ENCODE measurements at regions not wholly inside any gene's neighbourhood (a gene's known extent, or its start where the extent isn't known, plus 50 kb on each side); places are given as distances from the start of the nearest gene placed in this dataset.
A peak's percentile ranks its signal among the peaks of the same experiment; 100 is the strongest.
"Not testable (repeated sequence)": the region's sequence is repeated elsewhere in the genome, so short reads cannot be mapped to it uniquely, and the experiment has no call there.

DNA sequence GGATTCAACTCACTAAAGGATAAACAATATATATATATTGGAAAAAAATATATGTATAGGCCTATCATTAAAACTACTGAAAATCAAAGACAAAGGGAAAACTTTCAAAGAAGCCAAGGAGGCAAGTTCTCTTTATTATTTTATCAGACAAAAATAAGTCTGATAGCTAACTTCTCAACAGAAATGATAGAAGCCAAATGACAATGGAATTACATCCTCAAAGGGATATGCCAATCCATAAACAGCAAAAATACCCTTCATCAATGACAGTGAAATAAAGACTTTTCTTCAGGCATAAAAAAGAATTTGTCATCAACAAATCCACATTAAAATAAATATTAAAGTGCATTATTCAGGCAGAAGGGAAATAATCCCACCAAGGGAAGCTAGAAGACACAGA lies 393.4 kb downstream of the ZFHX3 start:
- DNase-seq, result no peak

- DNase-seq, result no peak
Observed at GRCh38 chr16:72649254-72649944, 398.5 kb downstream of the ZFHX3 start.

DNA sequence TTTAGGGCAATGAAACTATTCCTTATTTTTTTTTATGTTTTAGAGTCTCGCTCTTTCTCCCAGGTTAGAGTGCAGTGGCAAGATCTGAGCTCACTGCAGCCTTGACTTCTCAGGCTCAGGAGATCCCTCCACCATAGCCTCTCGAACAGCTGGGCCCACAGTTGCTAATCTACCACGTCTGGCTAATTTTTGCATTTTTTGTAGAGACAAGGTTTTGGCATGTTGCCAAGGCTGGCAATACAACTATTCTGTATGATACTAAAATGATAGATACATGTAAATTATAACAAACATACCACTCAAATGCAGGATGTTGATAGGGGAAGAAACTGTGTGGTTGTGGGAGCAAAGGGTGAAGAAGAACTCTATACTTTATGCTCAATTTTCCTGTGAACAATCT lies 401.3 kb downstream of the ZFHX3 start:
- no peak for DNase-seq

DNA sequence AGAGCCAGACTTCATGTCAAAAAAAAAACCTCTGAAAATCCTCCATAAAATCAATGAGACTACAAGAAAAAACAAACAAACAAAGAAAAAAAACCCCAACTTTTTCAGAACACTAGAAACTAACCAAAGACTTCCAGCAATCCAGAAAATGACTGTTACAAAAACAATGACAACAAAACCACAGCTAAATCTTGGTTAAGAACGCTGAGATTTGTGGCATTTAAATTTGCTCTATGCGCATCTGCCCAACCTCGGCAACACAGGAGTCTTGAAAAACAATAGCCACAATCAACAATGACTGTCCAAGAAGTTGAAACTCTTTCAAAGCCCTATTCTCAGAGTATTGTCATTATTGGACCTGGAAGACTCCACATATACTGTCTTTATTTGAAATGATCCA lies 402.4 kb downstream of the ZFHX3 start:
- no peak for DNase-seq

GRCh38 chr16:72644911-72645310 lies 403.0 kb downstream of the ZFHX3 start:
- no peak for DNase-seq

GRCh38 chr16:72639494-72639893 lies 408.4 kb downstream of the ZFHX3 start:
- no peak for DNase-seq

GRCh38 chr16:72637306-72637705 lies 410.6 kb downstream of the ZFHX3 start:
- DNase-seq, result no peak

DNA sequence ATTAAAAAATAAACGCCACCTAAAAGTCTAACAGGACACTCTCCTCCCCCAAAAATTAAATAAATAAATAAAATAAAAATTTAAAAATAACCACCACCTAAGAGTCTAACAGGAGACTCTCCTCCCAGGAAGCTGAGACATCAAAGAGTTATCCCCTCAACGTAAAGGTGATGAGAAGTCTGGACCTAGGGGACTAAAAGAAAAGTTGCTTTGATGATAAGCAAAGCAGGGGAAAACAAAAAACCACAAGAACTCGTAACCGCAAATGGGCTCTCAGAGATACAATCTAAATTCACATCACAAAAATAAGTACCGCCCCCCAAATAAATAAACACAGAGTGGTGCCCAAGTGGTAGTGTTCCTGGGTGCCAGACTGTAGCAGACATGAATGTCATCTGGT lies 412.2 kb downstream of the ZFHX3 start:
- DNase-seq, result no peak

DNA sequence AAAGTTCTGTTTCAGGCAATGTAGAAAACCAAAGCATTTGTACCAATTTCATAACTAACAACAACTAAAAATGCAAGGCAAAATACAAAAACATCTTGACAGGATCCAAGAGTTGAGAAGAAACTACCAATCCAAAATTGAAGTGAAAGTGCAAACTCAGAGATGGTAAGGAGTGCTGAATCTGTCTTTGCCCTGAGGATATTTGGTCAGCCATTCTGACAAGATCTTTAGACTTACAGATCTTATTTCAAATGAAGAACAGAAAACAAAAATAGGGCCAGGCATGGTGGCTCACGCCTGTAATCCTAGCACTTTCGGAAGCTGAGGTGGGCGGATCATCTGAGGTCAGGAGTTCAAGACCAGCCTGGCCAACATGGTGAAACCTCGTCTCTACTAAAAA lies 412.8 kb downstream of the ZFHX3 start:
- DNase-seq, result no peak

- not testable (repeated sequence) for DNase-seq
Observed at GRCh38 chr16:72627182-72627896, 420.6 kb downstream of the ZFHX3 start.

DNA sequence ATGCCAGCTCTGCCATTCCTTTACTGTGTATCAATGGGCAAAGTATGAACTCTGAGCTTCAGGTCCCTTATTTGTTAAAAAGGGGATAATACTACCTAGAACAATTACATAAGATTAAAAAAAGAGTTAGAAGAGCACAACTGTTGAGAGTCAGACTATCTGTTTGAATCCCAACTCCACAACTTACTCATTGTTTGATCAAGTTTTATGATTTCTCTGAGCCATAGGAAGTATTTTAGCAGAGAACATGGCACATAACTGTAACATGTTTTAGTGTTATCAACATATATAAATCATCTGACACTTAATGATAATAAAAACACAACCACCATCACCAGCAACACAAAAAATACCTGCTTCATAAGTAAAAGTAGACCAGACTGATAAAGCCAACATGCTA lies 421.3 kb downstream of the ZFHX3 start:
- no peak for DNase-seq

DNA sequence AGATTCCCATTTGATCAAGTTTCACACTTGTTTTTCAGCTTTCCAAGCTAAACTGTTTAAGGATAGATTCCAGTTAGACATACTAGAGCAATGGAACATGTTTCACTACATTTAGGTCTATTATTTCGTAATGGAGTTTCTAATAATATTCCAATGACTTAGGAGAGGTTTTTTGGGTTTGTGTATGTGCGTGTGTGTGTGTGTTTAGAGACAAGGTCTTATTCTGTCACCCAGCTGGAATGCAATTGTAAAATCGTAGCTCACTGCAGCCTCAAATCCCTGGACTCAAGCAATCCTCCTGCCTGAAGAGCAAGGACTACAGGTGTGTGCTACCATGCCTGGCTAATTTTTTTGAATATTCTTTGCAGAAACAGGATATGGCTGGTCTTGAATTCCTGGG lies 426.3 kb downstream of the ZFHX3 start:
- DNase-seq, result no peak

DNA sequence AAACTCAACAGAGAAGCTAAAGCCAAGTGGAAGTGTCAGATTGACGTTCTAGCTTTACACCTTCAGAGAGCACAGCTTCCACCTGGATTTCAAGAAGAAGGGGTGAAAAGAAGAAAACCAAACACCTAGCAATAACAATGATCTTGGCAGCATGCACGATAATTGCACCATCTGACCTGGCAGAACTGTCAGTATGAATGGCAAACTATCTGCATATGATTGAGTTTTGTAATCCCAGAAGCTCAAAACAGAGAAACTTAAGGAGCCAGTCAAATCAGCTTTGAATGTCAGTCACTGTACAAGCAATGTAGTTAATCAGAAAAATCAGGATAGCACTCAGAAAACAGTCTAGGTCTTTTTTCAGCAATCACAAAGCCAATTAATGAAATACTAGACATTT lies 427.1 kb downstream of the ZFHX3 start:
- DNase-seq, result peak; percentile 62

DNA sequence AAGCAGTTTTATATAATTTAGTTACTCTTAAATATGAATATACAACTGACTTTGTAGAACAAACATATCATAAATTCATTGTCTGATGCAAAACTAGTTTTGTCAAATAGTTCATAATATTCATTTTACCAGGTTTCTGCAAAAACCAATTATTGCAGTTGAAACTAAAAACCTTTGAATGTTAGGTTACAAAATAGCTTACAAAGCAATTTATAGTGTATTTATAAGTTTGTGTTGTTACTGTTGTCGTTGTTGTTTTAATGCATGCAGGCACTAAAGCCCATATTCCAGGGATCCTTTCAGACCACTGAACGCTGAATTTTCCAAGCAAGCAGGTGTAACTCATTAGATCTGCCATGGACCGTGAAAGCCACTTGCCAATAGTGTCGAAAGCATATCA lies 427.6 kb downstream of the ZFHX3 start:
- DNase-seq, result no peak

GRCh38 chr16:72615856-72616255 lies 432.1 kb downstream of the ZFHX3 start:
- no peak for DNase-seq

DNA sequence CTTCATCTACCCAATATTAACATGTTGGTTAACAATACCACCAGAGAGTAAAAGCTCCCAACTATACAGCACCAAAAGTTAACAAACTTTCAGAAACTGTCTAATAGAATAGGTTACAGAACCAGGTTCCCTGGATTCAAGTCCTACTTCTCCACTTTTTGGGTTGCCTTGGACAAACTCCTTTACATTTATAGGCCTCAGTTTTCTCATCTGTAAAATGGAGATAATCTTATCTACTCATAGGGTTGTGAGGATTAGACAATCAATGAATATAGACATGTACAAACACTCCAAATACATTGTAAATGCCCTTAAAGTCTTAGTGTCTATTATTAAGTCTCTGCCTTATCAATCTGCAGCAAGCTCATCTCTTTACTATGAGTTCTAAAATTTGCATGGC lies 435.2 kb downstream of the ZFHX3 start:
- DNase-seq, result no peak

DNA sequence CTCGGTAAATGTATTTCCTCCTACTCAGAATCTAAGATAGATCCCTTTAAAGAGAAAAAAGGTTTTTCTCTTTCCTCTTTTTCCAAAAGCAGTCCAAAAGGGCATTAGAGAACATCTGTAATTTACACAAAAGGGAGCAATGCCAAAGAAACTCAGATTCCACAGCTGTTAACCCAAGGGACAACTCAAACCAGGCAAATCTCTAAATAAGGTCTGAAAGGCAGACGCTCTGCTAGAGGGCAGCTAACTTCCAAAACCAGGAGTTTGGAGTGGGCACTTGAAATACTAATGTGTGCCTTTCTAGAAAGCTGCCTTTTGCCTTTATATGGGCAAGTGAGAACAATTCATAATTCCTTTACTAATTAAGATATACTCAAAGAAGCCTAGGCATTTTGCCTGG lies 435.7 kb downstream of the ZFHX3 start:
- no peak for DNase-seq

DNA sequence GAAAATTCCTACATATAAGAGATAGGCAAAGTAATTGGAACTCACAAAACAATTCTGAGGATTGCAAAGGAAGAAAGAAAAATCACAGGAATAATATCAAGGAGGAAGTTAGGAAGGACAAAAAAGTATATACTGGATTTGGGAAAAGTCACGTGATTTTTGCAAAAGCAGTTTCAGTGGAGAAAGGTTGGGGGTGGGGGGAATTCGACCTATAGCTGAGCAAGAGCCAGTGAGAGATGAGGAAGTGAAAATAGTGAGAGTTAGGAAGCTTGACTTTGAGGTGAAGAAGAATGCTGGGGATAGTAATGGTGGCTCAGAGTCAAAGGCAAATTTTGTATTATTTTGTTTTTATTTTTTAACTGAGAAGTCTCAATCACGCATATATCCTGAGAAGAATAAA lies 438.0 kb upstream of the PMFBP1 start:
- no peak for DNase-seq

- no peak for DNase-seq
Observed at GRCh38 chr16:72609066-72609465, 437.1 kb upstream of the PMFBP1 start.

- no peak for DNase-seq
Observed at GRCh38 chr16:72604375-72604774, 432.4 kb upstream of the PMFBP1 start.

DNA sequence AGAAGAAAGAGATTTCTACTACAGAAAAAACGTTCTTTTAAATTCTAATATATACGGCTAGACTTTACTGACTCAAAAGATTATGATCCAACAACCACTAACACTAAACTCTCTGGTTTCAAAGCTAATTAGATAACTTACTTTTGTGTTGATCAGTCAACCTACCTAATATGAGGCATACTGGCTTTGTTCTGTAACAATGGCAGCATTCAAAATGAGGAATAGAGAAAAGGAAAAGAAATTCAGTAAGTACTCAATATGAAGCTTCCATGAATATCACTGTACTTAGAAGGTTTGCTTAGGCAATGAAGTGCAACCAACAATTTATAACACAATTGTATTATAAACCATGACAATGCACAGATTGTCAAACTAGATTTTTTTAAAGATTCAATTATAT lies 430.5 kb upstream of the PMFBP1 start:
- no peak for DNase-seq

DNA sequence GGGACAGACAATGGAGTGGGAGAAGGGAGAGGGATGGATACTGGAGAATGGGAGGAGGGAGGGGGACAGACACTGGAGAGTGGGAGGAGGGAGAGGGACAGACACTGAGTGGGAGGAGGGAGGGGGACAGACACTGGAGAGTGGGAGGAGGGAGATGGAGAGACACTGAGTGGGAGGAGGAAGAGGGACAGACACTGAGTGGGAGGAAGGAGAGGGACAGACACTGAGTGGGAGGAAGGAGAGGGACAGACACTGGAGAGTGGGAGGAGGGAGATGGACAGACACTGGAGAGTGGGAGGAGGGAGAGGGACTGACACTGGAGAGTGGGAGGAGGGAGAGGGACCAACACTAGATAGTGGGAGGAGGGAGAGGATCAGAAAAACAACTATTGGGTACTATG lies 426.7 kb upstream of the PMFBP1 start:
- DNase-seq, result no peak

DNA sequence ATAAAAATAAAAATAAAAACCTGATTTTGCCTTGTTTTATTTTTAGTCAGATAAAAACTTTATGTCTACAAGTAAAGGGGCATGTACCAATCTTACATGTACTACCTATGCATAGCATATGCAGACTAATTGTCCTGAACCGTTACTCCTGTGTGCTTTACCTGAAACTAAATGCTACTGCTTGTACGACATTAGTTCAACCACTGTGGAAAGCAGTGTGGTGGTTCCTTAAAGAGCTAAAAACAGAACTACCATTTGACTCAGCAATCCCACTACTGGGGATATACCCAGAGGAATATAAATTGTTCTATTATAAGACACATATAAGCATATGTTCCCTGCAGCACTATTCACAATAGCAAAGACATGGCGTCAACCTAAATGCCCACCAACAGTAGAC lies 426.0 kb upstream of the PMFBP1 start:
- no peak for DNase-seq

GRCh38 chr16:72596373-72596772 lies 424.4 kb upstream of the PMFBP1 start:
- DNase-seq, result no peak
